Posterior vena cava (tissue), 2 donors: ENCODE measurements at regions not wholly inside any gene's neighbourhood (a gene's known extent, or its start where the extent isn't known, plus 50 kb on each side); places are given as distances from the start of the nearest gene placed in this dataset.
"Not testable (repeated sequence)": the region's sequence is repeated elsewhere in the genome, so short reads cannot be mapped to it uniquely, and the experiment has no call there.

Experiments
- DNase-seq: peaks from one replicate; pipeline ENCODE4 v3.0.0-alpha.2; 2020; ENCODE audit warnings: low spot score
- intact Hi-C, 2 donors: fragments of 100-400 bp; cut with DNase I; formaldehyde crosslinking; loops; one replicate each; pipeline versions ENCODE4 v1.14.1 to v1.14.2; 2022 to 2023
- donor health status: DM: yes; HTN: yes; CAD: no.
- donor health status: DM: yes; HTN: yes; CAD: no.

- DNase-seq: no peak
- intact Hi-C loops: no loop called here
Measured at GRCh38 chr2:107466984-107467773, 359.5 kb upstream of the RGPD4 start.

GRCh38 chr2:107469437-107469995, 357.2 kb upstream of the RGPD4 start:
- intact Hi-C loops: no loop called here

GRCh38 chr2:107473150-107473549, 353.5 kb upstream of the RGPD4 start:
- intact Hi-C loops: loop anchor here in 1 of 2 donors (5.0 kb wide), 1 partner anchor 1156 kb away; no protein-coding TSS in a partner anchor
- no peak for DNase-seq

More at GRCh38 chr2:107469437-107469995, 357.2 kb upstream of the RGPD4 start:
- no peak for DNase-seq

DNA sequence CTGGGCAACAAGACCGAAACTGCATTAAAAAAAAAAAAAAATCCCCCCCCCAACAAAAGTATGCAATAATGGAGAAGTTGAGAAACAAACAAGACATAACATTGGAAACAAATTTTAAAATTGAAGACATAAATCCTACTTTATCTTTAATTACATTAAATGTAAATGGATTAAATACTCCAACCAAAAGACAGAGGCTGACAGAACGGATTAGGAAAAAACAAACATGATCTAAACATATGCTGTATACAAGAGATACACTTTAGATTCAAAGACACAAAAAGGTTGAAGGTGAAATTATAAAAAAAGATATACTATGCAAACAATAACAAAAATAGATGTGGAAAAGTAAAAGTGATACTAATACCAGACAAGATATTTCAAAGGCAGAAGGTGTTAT, 350.8 kb upstream of the RGPD4 start:
- DNase-seq: no peak
- intact Hi-C loops: no loop called here

GRCh38 chr2:107502539-107502938, 324.2 kb upstream of the RGPD4 start:
- no peak for DNase-seq
- intact Hi-C loops: no loop called here

DNA sequence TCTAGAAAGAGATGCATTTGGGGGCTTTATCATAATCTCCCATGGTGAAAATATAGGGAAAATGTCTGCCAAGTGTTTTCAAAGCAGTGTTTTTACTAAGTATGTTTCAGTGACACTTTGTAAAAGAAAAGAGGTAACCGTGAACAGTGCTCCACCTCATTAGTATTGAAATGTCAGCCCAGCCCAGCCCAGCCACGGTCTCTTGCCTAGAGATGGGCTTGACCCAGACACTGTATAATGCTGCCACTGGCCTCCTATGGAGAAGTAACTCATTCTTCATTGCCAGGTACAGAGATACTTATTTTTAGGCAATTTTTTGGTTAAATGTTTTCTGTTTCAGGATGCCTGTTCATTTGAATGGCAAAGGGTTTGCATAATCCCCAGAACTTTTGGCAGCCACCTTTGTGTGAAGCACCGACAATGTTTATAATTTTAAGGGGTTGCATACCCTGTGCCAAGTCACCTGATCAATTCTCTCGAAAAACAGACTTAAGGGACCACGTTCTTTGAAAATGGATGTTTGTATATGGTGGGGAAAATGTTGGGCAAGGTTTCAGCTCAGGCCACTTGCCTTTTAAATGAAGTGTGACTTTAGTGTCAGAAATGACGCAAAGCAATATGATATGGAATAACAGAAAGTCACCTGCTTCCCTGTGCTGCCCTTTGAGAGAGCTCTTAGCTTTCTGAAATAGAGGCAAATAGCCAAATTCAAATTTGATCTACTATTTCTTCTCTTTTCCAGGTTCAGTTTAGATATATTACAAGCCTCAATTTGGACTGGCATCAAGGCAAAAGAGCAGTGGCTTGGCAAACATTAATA, 314.5 kb upstream of the RGPD4 start:
- DNase-seq: no peak
- intact Hi-C loops: no loop called here

DNA sequence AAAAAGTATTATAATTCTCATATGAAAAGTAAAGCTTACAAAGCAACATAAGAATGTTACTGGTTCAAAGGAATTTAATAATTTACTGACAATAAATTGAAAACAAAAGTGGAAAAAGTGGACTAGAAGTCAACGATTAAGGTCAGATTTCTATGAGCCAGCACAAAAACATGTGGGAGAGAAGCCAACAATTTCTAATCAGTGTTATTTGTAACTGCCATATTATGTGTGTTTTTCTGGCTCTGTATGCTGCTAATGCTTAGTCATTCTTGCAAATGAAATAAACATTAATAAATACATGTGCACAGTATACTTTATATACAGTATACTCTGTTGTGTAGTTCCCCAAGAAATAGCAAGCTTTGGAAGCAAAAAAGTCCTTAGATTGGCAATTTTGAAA, 301.3 kb upstream of the RGPD4 start:
- DNase-seq: no peak
- intact Hi-C loops: no loop called here

DNA sequence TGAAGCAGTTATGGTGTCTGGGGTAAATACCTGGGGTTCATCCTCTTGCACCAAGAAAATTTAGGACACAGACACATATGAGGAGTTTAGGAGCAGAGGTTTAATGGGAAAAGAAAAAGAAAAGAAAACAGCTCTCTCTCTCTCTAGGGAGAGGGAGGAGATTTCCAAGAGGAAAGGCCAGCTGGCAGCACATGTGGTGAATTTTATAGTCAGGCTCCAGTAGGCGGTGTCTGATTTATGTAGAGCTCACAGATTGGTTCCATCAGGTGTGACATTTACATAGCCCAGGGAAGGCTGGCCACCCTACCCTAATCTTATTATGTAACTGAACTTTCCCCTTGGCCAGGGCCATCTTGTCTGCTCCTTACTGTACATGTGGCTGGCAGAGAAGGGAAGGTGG, 297.5 kb upstream of the RGPD4 start:
- no peak for DNase-seq
- intact Hi-C loops: no loop called here

DNA sequence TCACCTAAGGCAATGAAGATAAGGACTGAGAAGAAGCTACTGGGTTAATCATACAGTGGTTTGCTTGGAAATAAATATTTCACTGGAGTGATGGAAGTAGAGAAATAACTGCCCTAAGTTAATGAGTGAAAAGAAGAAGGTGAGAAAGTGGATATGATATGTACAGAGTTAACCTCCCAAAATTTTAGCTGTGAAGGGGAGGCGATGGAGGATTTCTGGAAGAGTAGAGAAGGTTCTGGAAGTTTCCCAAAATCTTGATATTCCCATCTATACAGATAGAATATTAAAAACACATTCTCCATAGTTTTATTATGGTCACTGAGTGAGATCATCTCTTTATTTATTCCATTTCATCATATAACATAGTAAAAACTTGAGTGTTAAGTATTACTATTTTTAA, 296.6 kb upstream of the RGPD4 start:
- DNase-seq: no peak
- intact Hi-C loops: no loop called here

DNA sequence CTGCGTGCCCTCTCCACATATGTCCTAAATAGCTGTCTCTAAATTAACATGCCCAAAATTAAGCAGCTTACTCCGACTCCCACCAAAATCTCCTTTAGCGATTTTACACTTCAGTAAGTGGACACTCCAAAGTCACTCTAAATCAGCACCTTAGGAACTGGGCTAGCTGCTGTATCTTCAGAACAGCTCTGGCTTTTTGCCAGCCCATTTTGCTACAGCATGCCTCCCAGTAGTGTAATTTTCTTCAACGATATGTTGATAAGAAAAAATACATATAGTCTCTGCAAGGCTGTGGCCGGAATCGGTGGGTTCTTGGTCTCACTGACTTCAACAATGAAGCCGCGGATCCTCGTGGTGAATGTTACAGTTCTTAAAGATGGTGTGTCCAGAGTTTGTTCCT, 291.8 kb upstream of the RGPD4 start:
- intact Hi-C loops: no loop called here
- DNase-seq: no peak

DNA sequence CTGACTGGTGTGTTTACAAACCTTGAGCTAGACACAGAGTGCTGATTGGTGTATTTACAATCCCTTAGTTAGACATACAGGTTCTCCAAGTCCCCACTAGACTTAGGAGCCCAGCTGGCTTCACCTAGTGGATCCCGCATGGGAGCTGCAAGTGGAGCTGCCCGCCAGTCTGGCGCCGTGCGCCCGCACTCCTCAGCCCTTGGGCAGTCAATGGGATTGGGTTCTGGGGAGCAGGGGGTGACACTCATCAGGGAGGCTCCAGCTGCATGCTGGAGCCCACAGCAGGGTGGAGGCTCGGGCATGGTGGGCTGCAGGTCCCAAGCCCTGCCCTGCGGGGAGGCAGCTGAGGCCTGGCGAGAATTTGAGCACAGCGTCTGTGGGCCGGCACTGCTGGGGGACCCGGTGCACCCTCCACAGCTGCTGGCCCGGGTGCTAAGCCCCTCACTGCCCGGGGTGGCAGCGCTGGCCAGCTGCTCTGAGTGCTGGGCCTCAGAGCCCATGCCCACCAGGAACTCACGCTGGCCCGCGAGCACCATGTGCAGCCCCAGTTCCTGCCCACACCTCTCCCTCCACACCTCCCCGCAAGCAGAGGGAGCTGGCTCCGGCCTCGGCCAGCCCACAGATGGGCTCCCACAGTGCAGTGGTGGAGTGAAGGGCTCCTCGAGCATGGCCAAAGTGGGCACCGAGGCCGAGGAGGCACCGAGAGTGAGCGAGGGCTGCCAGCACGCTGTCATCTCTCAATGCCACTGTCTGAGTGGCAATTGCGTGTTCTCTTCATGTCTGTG, 290.6 kb upstream of the RGPD4 start:
- intact Hi-C loops, DNase-seq: not testable (repeated sequence)

DNA sequence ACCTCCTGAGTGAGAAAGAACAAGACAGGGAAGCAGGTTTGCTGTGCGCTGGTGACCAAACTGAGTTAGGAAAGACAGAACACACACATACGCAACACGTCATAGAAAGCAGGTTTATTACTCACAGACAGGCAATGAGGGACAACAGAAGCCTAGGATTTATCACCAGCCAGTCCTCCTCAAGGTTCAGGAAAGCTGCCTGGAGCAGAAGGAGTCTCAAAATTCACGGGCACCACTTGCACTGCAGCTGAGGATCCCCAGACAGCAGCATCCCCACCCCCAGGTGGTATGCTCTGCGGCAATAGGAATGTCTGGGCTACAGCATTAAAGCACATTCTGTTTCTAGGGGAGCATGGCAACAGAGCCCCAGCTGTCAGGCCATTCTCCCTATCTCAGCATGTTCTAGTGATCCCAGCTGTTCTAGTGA, 284.4 kb upstream of the RGPD4 start:
- intact Hi-C loops: no loop called here

GRCh38 chr2:107543793-107544192, 282.9 kb upstream of the RGPD4 start:
- intact Hi-C loops: no loop called here
- no peak for DNase-seq

More for the DNA sequence above, 284.4 kb upstream of the RGPD4 start:
- no peak for DNase-seq

DNA sequence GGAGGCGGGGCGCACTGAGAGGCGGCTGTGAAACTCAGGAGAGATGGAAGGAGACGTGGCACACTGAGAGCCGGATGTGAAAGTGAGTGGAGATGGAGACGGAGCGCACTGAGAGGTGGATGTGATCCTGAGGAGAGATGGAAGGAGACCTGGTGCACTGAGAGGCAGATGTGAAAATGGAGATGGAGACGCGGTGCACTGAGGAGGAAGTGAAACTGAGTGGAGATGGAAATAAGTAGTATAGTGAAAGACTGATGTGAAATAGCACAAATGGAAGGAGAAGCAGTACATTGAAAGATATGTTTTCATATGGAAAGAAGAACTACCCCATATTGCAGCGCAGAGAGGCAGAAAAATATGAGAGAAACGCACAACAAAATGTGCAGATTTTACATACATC, 281.6 kb upstream of the RGPD4 start:
- intact Hi-C loops: no loop called here
- DNase-seq: no peak

GRCh38 chr2:107545851-107546250, 280.8 kb upstream of the RGPD4 start:
- DNase-seq: no peak
- intact Hi-C loops: no loop called here

DNA sequence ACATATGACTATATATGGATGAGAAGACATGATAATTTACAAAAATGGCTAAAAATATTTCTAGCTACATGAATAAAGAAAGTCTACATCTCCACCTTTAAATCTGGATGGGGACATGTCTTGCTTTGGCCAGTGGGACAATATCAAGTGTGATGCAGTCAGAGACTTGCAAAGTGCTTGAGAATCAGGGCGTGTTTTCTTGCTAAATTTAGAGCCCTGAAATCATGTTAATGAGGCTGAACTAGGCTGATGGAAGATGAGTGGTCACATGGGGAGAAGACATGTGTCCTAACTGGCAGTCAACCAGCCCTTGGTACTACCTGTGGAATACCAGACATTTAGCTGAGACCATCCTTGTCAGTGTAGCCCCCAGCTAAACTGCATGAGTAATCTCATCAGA, 278.5 kb upstream of the RGPD4 start:
- DNase-seq: no peak

GRCh38 chr2:107553046-107553445, 273.6 kb upstream of the RGPD4 start:
- no peak for DNase-seq
- intact Hi-C loops: no loop called here

More for the DNA sequence above, 278.5 kb upstream of the RGPD4 start:
- intact Hi-C loops: no loop called here

DNA sequence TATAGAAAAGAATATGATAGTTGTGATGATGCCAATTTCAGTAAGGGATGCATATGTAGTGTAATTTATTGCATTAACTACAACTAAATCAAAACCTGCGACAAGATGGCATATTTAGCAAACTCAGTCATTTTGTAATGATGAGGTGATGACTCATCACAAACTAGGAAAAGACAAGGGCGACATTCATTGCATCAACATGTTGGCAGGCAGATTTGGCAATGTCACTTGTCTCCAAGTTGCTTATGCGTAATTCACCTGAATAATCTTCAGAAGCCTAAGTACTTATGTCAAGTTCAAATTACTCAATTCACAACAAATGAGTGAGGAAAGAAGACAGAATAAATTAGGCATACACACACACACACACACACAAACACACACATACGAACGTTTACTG, 273.2 kb upstream of the RGPD4 start:
- intact Hi-C loops: no loop called here
- DNase-seq: no peak

DNA sequence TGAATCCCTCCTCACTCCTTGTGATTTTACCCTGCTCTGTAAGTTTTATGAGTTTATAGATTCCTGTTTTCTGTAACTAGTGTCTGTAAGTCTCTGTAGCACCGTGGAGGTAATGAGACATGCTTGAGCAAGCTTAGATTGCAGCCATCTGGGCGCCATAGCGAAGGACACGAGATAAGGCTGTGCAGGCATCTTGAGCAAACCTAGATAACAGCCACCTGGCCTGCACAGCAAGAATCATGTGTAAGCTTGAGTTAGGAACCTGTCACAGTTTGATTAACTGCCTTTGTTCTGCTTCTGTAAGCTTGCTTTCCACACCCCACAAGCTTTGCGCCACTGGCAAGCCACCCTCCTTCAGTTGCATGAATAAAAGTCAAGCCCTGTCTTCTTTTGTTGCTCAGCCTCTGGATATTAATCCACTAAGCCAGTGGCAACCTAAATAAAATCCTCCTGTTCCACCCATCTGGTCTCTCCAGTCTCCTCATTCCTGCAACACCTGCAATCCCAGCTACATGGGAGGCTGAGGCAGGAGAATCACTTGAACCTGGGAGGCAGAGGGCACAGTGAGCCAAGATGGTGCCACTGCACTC, 270.6 kb upstream of the RGPD4 start:
- DNase-seq: no peak
- intact Hi-C loops: loop anchor here in 1 of 2 donors (5.0 kb wide), 1 partner anchor 551 kb away; no protein-coding TSS in a partner anchor
